ENCODE measurements at regions not wholly inside any gene's neighbourhood (a gene's known extent, or its start where the extent isn't known, plus 50 kb on each side); places are given as distances from the start of the nearest gene placed in this dataset.
"Not testable (repeated sequence)": the region's sequence is repeated elsewhere in the genome, so short reads cannot be mapped to it uniquely, and the experiment has no call there.

DNA sequence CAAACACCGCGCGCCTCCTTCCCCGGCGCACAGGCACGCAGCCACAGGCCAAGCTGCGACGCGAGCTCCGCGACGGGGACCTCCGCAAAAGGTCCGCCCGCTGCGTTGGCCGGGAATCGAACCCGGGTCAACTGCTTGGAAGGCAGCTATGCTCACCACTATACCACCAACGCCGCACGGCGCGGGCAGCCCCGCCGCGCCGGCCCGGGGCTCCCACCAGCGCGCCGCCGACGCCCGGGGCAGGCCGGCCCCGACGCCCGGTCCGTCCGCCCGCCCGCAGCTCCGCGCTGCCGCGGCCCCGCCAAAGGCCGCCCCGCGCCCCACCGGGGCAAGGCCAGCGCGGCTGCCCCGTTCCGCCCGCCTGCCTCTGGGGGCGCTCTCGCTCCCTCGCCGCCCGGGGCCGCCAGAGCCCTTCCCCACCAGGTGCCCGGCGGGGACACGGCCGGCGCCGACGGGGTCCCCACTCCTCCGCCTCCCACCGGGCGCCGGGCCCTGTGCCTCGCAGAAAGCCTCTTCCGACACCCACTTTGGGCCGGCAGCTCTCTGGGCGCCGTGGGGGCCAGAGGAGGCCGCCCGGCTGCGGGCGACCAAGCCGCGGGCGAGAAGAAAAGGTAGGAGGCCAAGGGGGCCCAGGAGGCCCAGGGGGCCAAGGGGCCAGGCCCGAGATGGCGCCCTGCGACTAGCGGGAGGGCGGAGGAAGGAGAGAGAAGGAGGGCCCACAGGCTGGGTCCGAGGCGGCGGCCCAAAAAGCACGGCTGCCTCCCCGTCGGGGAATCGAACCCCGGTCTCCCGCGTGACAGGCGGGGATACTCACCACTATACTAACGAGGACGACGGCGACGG is 50.2 kb upstream of the FCGR2A start:
- H3K36me3 ChIP-seq (ENCODE audit: control insufficient read depth in 3 of 3, insufficient read depth in 2 of 3, low read depth in 1 of 3, low read length in 3 of 3); H3K27me3 ChIP-seq (ENCODE audit: control insufficient read depth in 3 of 3, insufficient read depth in 3 of 3, low read length in 3 of 3); DNase-seq; H3K4me1 ChIP-seq (ENCODE audit: control insufficient read depth in 3 of 3, insufficient read depth in 2 of 3, low read depth in 1 of 3, low read length in 2 of 3); H3K27ac ChIP-seq (ENCODE audit: low read depth in 1 of 3, low read length in 2 of 3); H3K9me3 ChIP-seq (ENCODE audit: control insufficient read depth in 2 of 2, insufficient read depth in 1 of 2, low read depth in 1 of 2, low read length in 1 of 2); FAIRE-seq; H3K4me3 ChIP-seq (ENCODE audit: low read depth in 1 of 3, low read length in 3 of 3): not testable (repeated sequence)
- no CpG with 5 or more reads among the region's 107 CpGs for WGBS, 3 donors

DNA sequence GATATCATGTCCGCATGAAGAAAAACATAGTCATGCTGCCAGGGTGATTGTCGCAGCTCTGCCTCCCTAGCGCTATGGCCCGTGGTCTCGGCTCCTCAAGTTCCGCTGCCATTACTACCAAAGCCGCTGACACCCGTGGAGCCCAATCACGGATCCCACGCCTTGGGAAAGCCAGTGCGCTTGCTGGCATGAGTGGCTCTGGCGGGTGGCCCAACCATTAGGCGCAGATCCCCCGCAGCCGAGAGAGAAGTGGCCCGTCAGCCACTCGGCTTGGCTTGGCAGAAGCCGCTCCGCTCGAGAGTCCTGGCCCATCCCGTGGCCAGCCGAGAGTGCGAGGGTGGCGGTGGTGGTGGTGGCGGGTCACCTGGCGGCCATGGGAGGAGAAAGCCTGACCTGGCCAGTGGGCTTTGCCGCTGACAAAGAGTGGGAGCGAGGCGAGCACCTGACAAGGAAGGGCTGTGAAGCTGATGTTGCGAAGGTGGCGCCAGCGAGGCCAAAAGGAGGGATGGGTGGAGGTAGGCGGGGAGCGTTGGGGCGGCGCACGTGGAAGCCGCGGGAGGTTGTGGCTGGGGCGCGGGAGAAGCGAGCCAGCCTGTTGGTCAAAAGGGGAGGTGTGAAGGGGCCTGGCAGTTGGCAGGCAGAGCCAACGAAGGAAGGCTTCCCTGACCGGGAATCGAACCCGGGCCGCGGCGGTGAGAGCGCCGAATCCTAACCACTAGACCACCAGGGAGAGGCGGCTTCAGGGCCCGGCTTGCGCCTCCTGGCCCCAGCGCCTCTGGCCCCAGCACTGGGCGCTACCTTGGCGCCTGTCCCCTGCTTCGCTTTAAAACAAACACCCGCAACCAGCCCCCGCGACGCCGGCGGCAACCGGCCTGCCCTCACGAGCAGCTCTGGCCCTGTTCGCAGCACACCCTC is 51.0 kb upstream of the FCGR2A start:
- not testable (repeated sequence) for H3K27me3 ChIP-seq (ENCODE audit: control insufficient read depth in 3 of 3, insufficient read depth in 3 of 3, low read length in 3 of 3); DNase-seq; H3K9me3 ChIP-seq (ENCODE audit: control insufficient read depth in 2 of 2, insufficient read depth in 1 of 2, low read depth in 1 of 2, low read length in 1 of 2); FAIRE-seq; H3K4me3 ChIP-seq (ENCODE audit: low read depth in 1 of 3, low read length in 3 of 3); H3K4me1 ChIP-seq (ENCODE audit: control insufficient read depth in 3 of 3, insufficient read depth in 2 of 3, low read depth in 1 of 3, low read length in 2 of 3); H3K27ac ChIP-seq (ENCODE audit: low read depth in 1 of 3, low read length in 2 of 3); H3K36me3 ChIP-seq (ENCODE audit: control insufficient read depth in 3 of 3, insufficient read depth in 2 of 3, low read depth in 1 of 3, low read length in 3 of 3)
- 57 to 73% (median 71%) methylated on average over 11 to 12 of the region's 67 CpGs for WGBS, 3 donors

DNA sequence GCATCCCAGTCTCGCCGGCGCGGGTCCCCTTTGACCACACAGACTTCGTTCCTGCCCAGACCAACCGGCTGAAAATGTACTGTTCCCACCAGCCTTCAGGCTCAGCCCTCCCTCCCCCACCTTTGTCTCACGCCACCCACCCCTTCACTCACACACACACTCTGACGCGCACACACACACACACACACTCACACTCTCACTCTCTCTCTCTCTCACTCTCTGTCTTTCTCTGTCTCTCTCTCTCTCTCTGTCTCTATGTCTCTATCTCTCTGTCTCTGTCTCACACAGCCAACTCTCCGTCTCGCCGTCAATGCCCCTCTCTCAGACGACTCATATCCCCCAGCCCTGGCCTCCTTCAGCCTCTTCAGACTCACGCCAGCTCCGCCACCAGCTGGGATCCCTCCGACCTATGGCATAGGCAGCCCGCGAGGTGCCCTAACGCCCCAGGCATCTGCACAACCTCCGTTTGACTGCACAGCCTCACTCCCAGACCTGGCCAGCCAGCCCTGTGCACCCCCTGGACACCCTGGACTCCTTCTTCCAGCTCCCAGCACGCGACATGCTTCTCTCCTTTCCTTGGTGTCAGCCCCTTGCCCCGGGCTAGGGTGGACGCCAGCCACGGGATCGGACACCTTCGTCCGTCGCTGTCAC is 53.4 kb upstream of the FCGR2A start:
- WGBS, 3 donors, result no CpG with 5 or more reads among the region's 29 CpGs
- H3K4me1 ChIP-seq (ENCODE audit: control insufficient read depth in 3 of 3, insufficient read depth in 2 of 3, low read depth in 1 of 3, low read length in 2 of 3); DNase-seq; H3K9me3 ChIP-seq (ENCODE audit: control insufficient read depth in 2 of 2, insufficient read depth in 1 of 2, low read depth in 1 of 2, low read length in 1 of 2); H3K27ac ChIP-seq (ENCODE audit: low read depth in 1 of 3, low read length in 2 of 3); H3K27me3 ChIP-seq (ENCODE audit: control insufficient read depth in 3 of 3, insufficient read depth in 3 of 3, low read length in 3 of 3); H3K36me3 ChIP-seq (ENCODE audit: control insufficient read depth in 3 of 3, insufficient read depth in 2 of 3, low read depth in 1 of 3, low read length in 3 of 3); H3K4me3 ChIP-seq (ENCODE audit: low read depth in 1 of 3, low read length in 3 of 3); FAIRE-seq: not testable (repeated sequence)

DNA sequence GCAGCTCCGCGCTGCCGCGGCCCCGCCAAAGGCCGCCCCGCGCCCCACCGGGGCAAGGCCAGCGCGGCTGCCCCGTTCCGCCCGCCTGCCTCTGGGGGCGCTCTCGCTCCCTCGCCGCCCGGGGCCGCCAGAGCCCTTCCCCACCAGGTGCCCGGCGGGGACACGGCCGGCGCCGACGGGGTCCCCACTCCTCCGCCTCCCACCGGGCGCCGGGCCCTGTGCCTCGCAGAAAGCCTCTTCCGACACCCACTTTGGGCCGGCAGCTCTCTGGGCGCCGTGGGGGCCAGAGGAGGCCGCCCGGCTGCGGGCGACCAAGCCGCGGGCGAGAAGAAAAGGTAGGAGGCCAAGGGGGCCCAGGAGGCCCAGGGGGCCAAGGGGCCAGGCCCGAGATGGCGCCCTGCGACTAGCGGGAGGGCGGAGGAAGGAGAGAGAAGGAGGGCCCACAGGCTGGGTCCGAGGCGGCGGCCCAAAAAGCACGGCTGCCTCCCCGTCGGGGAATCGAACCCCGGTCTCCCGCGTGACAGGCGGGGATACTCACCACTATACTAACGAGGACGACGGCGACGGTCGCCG is 57.4 kb upstream of the FCGR2A start:
- no CpG with 5 or more reads among the region's 66 CpGs for WGBS, 3 donors
- not testable (repeated sequence) for FAIRE-seq; H3K4me3 ChIP-seq (ENCODE audit: low read depth in 1 of 3, low read length in 3 of 3); H3K27ac ChIP-seq (ENCODE audit: low read depth in 1 of 3, low read length in 2 of 3); H3K36me3 ChIP-seq (ENCODE audit: control insufficient read depth in 3 of 3, insufficient read depth in 2 of 3, low read depth in 1 of 3, low read length in 3 of 3); H3K9me3 ChIP-seq (ENCODE audit: control insufficient read depth in 2 of 2, insufficient read depth in 1 of 2, low read depth in 1 of 2, low read length in 1 of 2); H3K27me3 ChIP-seq (ENCODE audit: control insufficient read depth in 3 of 3, insufficient read depth in 3 of 3, low read length in 3 of 3); H3K4me1 ChIP-seq (ENCODE audit: control insufficient read depth in 3 of 3, insufficient read depth in 2 of 3, low read depth in 1 of 3, low read length in 2 of 3); DNase-seq

DNA sequence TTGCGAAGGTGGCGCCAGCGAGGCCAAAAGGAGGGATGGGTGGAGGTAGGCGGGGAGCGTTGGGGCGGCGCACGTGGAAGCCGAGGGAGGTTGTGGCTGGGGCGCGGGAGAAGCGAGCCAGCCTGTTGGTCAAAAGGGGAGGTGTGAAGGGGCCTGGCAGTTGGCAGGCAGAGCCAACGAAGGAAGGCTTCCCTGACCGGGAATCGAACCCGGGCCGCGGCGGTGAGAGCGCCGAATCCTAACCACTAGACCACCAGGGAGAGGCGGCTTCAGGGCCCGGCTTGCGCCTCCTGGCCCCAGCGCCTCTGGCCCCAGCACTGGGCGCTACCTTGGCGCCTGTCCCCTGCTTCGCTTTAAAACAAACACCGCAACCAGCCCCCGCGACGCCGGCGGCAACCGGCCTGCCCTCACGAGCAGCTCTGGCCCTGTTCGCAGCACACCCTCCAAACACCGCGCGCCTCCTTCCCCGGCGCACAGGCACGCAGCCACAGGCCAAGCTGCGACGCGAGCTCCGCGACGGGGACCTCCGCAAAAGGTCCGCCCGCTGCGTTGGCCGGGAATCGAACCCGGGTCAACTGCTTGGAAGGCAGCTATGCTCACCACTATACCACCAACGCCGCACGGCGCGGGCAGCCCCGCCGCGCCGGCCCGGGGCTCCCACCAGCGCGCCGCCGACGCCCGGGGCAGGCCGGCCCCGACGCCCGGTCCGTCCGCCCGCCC is 58.1 kb upstream of the FCGR2A start:
- FAIRE-seq; DNase-seq; H3K4me3 ChIP-seq (ENCODE audit: low read depth in 1 of 3, low read length in 3 of 3); H3K27me3 ChIP-seq (ENCODE audit: control insufficient read depth in 3 of 3, insufficient read depth in 3 of 3, low read length in 3 of 3); H3K9me3 ChIP-seq (ENCODE audit: control insufficient read depth in 2 of 2, insufficient read depth in 1 of 2, low read depth in 1 of 2, low read length in 1 of 2); H3K27ac ChIP-seq (ENCODE audit: low read depth in 1 of 3, low read length in 2 of 3); H3K36me3 ChIP-seq (ENCODE audit: control insufficient read depth in 3 of 3, insufficient read depth in 2 of 3, low read depth in 1 of 3, low read length in 3 of 3); H3K4me1 ChIP-seq (ENCODE audit: control insufficient read depth in 3 of 3, insufficient read depth in 2 of 3, low read depth in 1 of 3, low read length in 2 of 3): not testable (repeated sequence)
- no CpG with 5 or more reads among the region's 79 CpGs for WGBS, 3 donors

DNA sequence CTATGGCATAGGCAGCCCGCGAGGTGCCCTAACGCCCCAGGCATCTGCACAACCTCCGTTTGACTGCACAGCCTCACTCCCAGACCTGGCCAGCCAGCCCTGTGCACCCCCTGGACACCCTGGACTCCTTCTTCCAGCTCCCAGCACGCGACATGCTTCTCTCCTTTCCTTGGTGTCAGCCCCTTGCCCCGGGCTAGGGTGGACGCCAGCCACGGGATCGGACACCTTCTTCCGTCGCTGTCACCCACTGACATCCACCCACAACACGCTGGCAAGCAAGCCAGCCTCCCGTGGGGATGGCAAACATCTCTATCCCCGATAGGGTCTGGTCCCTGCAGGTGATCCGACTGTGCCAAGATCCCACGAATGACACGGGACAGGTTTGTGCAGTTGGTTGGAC is 60.5 kb upstream of the FCGR2A start:
- not testable (repeated sequence) for DNase-seq; H3K36me3 ChIP-seq (ENCODE audit: control insufficient read depth in 3 of 3, insufficient read depth in 2 of 3, low read depth in 1 of 3, low read length in 3 of 3); H3K27ac ChIP-seq (ENCODE audit: low read depth in 1 of 3, low read length in 2 of 3); H3K4me3 ChIP-seq (ENCODE audit: low read depth in 1 of 3, low read length in 3 of 3); FAIRE-seq; H3K4me1 ChIP-seq (ENCODE audit: control insufficient read depth in 3 of 3, insufficient read depth in 2 of 3, low read depth in 1 of 3, low read length in 2 of 3); H3K9me3 ChIP-seq (ENCODE audit: control insufficient read depth in 2 of 2, insufficient read depth in 1 of 2, low read depth in 1 of 2, low read length in 1 of 2)
- peaks cover 0 to 10% (median 6%) of the 10 kb centered on the region in 3 donors for H3K27me3 ChIP-seq (ENCODE audit: control insufficient read depth in 3 of 3, insufficient read depth in 3 of 3, low read length in 3 of 3)
- 79 to 85% (median 81%) methylated on average over 11 of the region's 18 CpGs for WGBS, 3 donors

DNA sequence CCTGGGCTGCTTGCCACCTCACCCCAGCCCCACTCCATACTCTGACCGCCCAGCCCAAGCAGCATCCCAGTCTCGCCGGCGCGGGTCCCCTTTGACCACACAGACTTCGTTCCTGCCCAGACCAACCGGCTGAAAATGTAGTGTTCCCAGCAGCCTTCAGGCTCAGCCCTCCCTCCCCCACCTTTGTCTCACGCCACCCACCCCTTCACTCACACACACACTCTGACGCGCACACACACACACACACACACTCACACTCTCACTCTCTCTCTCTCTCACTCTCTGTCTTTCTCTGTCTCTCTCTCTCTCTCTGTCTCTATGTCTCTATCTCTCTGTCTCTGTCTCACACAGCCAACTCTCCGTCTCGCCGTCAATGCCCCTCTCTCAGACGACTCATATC is 61.0 kb upstream of the FCGR2A start:
- not testable (repeated sequence) for H3K36me3 ChIP-seq (ENCODE audit: control insufficient read depth in 3 of 3, insufficient read depth in 2 of 3, low read depth in 1 of 3, low read length in 3 of 3); H3K9me3 ChIP-seq (ENCODE audit: control insufficient read depth in 2 of 2, insufficient read depth in 1 of 2, low read depth in 1 of 2, low read length in 1 of 2); H3K4me1 ChIP-seq (ENCODE audit: control insufficient read depth in 3 of 3, insufficient read depth in 2 of 3, low read depth in 1 of 3, low read length in 2 of 3); FAIRE-seq; H3K4me3 ChIP-seq (ENCODE audit: low read depth in 1 of 3, low read length in 3 of 3); DNase-seq; H3K27ac ChIP-seq (ENCODE audit: low read depth in 1 of 3, low read length in 2 of 3)
- 70 to 91% (median 88%) methylated on average over 2 to 3 of the region's 14 CpGs for WGBS, 3 donors
- H3K27me3 ChIP-seq (ENCODE audit: control insufficient read depth in 3 of 3, insufficient read depth in 3 of 3, low read length in 3 of 3), result peaks cover 0 to 15% (median 10%) of the 10 kb centered on the region in 3 donors

All from small intestine (tissue), 7 donors.